Activated CD8-positive, alpha-beta memory T cell treated with anti-CD3 and anti-CD28 coated beads, Interleukin-2, amount 10 ng/mL, durations not matched to agents 7 days and 5 days (primary cell): ENCODE measurements at regions not wholly inside any gene's neighbourhood (a gene's known extent, or its start where the extent isn't known, plus 50 kb on each side); places are given as distances from the start of the nearest gene placed in this dataset.

Experiments
- ATAC-seq: fragments of 150-1000 bp; cut with Tn5 transposase; one replicate; pipeline ENCODE4 v1.10.0; 2021; ENCODE audit warnings: moderate library complexity
- CTCF ChIA-PET: fragments of 350-600 bp; sonication (Branson Sonifier 250); formaldehyde crosslinking; loops from one replicate; lab custom pipeline; 2021; ENCODE audit warnings: antibody characterized with exemption; lab: Charles Lee
- DNase-seq: peaks from one replicate; pipeline ENCODE4 v3.0.0-alpha.2; 2020
- H3K27ac Mint-ChIP-seq: one replicate; pipeline ENCODE4 v1.8.0; 2021; ENCODE audit warnings: mild to moderate bottlenecking, mixed read lengths
- H3K27me3 Mint-ChIP-seq: one replicate; pipeline ENCODE4 v1.8.0; 2021; ENCODE audit warnings: mixed read lengths
- H3K36me3 Mint-ChIP-seq: one replicate; pipeline ENCODE4 v1.8.0; 2021; ENCODE audit warnings: mild to moderate bottlenecking, mixed read lengths
- H3K4me1 Mint-ChIP-seq: one replicate; pipeline ENCODE4 v1.8.0; 2021; ENCODE audit warnings: mixed read lengths
- H3K4me3 Mint-ChIP-seq: one replicate; pipeline ENCODE4 v1.8.0; 2021; ENCODE audit warnings: mild to moderate bottlenecking, moderate library complexity, mixed read lengths
- H3K9me3 Mint-ChIP-seq: one replicate; pipeline ENCODE4 v1.8.0; 2022; ENCODE audit warnings: low read depth, mixed read lengths

DNA sequence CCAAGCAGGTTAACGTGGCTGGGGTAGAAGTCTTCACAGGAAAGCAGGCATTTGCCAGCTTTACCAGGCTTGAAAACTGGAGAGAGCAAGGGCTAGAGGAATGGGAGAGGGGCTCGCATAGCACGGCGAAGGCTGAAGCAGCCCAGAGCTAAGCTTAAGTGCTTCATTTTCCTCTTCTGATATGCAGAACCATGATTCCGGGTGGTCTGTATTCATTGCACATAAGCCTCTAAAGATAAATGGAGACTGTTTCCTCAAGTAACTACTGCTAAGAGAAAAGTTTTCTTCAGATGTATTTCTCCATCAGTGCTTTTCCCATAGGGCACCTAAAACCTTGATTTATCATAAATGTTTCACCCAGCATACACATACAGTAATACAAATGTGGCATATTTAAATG is 414.1 kb downstream of the MLLT3 start:
- H3K4me3 Mint-ChIP-seq: no peak overlapping the region

DNA sequence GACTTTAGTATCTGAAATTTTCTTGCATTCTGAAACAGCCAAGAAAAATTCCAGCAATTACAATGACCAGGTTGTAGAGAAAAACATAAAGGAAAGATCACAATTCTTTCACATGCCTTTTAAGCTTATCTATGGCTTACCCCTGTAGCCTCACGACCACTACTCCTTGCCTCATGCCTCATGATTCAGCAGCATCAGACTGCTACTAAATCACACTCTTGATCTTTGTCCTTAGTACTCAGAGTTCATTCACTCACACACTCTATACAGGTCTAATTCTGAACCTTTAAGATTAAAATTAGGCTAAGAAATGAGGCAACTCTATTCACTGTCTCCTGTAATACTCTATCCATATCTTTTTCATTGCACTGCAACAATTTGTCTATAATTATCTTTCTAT is 415.1 kb downstream of the MLLT3 start:
- CTCF ChIA-PET: no interaction called here
- Mint-ChIP-seq H3K27me3 (peaks cover 2% of the 10 kb centered on the region), H3K4me1 (peaks cover 40% of the 10 kb centered on the region), H3K36me3 (peaks cover 20% of the 10 kb centered on the region), H3K4me3 (no peak overlapping the region), H3K9me3 (no peaks in the 10 kb centered on the region), H3K27ac (no peak overlapping the region)
- ATAC-seq: no peak
- no peak for DNase-seq

More for the DNA sequence above, 414.1 kb downstream of the MLLT3 start:
- no peak for ATAC-seq
- CTCF ChIA-PET: interaction anchor here (1.1 to 1.3 kb wide), 3 partner anchors 45 to 261 kb away, joined by 3 to 4 read pairs (median 3); no protein-coding TSS in a partner anchor
- H3K9me3 Mint-ChIP-seq: peaks cover 2% of the 10 kb centered on the region
- H3K27ac Mint-ChIP-seq: peak overlapping the region; percentile 98
- peaks cover 40% of the 10 kb centered on the region for H3K4me1 Mint-ChIP-seq
- H3K36me3 Mint-ChIP-seq: peaks cover 20% of the 10 kb centered on the region
- DNase-seq: no peak
- H3K27me3 Mint-ChIP-seq: peaks cover 2% of the 10 kb centered on the region

DNA sequence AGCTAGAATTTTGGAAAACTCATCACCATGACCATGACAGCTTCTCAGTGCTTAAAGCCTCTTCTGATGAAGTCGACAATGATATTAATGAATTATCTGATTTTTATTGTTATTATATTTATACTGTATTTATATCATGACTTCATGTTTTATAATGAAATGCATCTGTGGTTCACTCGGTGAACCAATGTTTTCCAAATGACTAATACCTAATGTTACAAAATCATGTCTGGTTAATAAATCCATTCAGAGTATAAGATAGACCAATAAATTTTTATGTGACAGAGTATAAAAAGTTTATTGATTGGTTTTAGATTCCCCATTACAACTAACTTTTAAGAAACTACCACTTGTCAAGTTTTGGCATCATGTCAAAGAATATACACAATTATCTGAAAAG is 416.5 kb downstream of the MLLT3 start:
- DNase-seq: no peak
- no peak overlapping the region for H3K4me3 Mint-ChIP-seq
- peaks cover 27% of the 10 kb centered on the region for H3K36me3 Mint-ChIP-seq
- CTCF ChIA-PET: no interaction called here
- peaks cover 2% of the 10 kb centered on the region for H3K27me3 Mint-ChIP-seq
- no peaks in the 10 kb centered on the region for H3K9me3 Mint-ChIP-seq
- H3K4me1 Mint-ChIP-seq: peaks cover 48% of the 10 kb centered on the region
- ATAC-seq: no peak
- no peak overlapping the region for H3K27ac Mint-ChIP-seq

DNA sequence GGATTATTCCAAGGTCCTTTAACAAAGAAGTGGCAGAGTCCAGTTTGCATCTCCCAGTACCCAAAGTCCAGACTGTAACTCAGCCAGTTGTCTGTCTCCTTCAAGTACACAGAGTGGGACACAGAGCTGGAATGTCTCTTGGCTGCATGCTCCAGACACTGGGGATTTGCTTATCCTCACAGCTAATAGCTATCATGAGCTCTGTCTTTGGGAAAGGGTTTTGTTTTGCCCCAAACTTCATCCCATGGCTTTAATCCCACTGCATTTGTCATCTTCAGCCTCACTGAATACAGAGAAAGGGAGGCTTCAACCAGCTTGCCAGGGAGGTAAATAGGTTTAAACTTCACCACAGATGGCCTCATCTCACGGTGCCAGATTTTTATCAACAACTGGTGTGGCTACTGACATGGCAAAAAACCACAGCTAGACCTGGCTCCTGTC is 412.2 kb upstream of the SLC24A2 start:
- H3K9me3 Mint-ChIP-seq: peaks cover 3% of the 10 kb centered on the region
- peaks cover 11% of the 10 kb centered on the region for H3K4me1 Mint-ChIP-seq
- no peak overlapping the region for H3K4me3 Mint-ChIP-seq
- ATAC-seq: no peak
- peaks cover 30% of the 10 kb centered on the region for H3K36me3 Mint-ChIP-seq
- peak overlapping the region; percentile 42 for H3K27ac Mint-ChIP-seq
- peaks cover 2% of the 10 kb centered on the region for H3K27me3 Mint-ChIP-seq
- CTCF ChIA-PET: interaction anchor here (1.8 kb wide), 1 partner anchor 11 kb away, joined by 7 read pairs; no protein-coding TSS in a partner anchor
- no peak for DNase-seq

DNA sequence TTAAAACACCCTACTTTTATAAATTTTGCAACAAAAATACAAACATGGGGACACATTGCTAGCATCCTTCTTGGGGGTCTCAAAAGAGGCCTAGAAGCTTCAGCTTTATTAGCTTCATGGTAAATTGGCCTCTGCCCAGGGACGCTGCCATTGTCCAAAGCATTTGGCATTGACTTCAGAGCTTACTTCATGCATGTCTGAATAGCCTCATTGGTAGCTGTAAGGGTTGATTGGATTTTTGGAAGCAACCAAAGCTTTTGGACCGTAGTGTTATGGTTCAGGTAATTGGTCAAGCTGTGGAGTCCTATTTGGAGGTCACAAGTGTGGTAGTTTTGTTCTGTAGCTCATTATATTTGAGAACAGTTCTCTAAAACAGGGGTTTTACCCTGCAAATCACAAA is 411.7 kb upstream of the SLC24A2 start:
- Mint-ChIP-seq H3K27me3 (peaks cover 2% of the 10 kb centered on the region), H3K4me1 (peaks cover 11% of the 10 kb centered on the region), H3K36me3 (peaks cover 32% of the 10 kb centered on the region), H3K27ac (no peak overlapping the region), H3K4me3 (no peak overlapping the region), H3K9me3 (peaks cover 6% of the 10 kb centered on the region)
- DNase-seq (no peak), ATAC-seq (no peak)
- CTCF ChIA-PET: interaction anchor here (1.8 kb wide), 1 partner anchor 11 kb away, joined by 7 read pairs; no protein-coding TSS in a partner anchor

DNA sequence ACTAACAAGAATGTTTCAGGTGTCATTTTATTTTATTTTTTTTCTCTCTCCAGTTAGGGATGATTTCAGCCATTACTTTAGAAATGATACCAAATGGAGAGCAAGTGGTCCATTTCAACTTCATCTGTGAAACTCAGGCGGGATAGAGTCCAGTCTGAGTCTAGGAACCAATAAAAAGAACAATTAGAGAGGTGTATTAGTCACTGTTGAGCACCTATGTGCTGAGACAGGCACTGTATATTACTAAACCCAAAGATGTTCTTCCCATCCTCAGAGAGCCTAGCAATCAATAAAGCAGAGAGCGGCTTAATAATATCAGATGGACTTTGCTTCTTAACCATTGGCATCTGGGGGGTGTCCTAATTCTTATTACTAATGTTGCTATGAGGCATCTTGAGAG is 410.3 kb upstream of the SLC24A2 start:
- H3K36me3 Mint-ChIP-seq: peaks cover 32% of the 10 kb centered on the region
- peaks cover 11% of the 10 kb centered on the region for H3K4me1 Mint-ChIP-seq
- H3K4me3 Mint-ChIP-seq: no peak overlapping the region
- peaks cover 2% of the 10 kb centered on the region for H3K27me3 Mint-ChIP-seq
- DNase-seq (no peak), ATAC-seq (no peak)
- H3K27ac Mint-ChIP-seq: no peak overlapping the region
- H3K9me3 Mint-ChIP-seq: peaks cover 9% of the 10 kb centered on the region
- CTCF ChIA-PET: interaction anchor here (0.7 kb wide), 1 partner anchor 60 kb away, joined by 4 read pairs; no protein-coding TSS in a partner anchor

DNA sequence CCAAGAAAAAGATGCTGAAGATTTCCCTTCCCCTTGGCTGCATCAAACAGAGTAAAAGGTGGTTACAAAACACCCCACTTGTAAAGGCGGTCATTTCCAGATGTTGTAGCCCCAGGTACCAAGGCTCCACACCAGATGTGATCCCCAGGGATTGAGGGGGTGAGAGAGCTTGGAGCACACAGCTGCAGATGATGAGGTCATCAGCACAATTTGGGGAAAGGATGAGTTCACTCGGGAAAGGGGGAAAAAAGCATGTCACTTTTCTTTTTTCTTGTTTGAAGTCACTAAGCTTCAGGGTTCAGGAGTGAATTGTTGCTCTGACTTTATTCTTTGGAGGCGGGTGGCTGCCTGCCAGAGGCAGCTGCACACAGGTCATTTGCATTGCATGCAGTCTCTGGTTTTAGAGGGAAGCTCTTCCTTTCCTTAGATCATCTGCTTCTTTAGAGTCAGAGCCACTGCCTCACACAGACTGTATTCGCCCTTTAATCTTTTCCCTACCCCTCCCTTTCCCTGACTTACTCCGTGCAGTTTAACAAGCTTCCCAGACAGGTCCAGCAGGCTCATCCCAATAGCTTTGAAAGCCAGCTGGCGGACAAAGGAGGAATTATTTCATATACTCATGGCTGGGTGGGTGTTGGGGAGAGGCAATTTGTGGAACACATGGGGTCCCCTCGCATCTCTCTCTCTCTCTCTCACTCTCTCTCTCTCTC is 409.3 kb upstream of the SLC24A2 start:
- DNase-seq: no peak
- Mint-ChIP-seq H3K27me3 (peaks cover 4% of the 10 kb centered on the region), H3K4me3 (no peak overlapping the region), H3K4me1 (peaks cover 11% of the 10 kb centered on the region), H3K9me3 (peaks cover 11% of the 10 kb centered on the region), H3K36me3 (peaks cover 36% of the 10 kb centered on the region), H3K27ac (no peak overlapping the region)
- CTCF ChIA-PET: no interaction called here
- no peak for ATAC-seq

DNA sequence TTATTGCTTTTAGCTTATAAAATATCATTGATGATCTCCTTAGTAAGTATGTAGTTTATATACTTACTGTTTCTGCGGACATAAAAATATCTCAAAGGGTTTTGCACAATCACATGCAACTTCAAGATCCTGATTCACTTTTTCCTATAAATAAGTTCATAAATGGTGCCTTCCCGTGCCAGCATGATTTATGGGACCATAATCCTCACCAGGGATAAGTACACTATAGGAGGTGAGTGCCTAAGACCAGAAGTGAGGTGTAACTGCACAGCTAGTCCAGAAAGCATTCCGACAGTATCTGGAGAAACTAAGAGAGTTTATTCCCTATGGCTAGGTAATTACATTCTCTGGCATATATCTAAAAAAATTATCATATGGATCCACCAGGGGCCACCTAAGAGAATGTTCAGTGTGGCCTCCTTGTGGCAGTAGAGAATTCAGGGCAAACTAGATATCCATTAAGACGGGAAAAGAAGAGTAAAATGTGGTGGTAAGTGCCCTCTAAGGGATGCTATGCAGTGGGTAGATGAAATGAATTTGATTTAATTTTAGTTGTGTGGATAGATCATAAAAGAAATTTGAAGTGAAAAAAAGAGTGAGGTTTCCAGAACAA is 402.5 kb upstream of the SLC24A2 start:
- CTCF ChIA-PET: interaction anchor here (0.6 to 2.3 kb wide), 3 partner anchors 10 to 245 kb away, joined by 3 to 7 read pairs (median 3); no protein-coding TSS in a partner anchor
- no peak overlapping the region for H3K4me3 Mint-ChIP-seq
- peaks cover 20% of the 10 kb centered on the region for H3K9me3 Mint-ChIP-seq
- peaks cover 9% of the 10 kb centered on the region for H3K27me3 Mint-ChIP-seq
- H3K4me1 Mint-ChIP-seq: no peaks in the 10 kb centered on the region
- peaks cover 17% of the 10 kb centered on the region for H3K36me3 Mint-ChIP-seq
- no peak overlapping the region for H3K27ac Mint-ChIP-seq
- ATAC-seq (no peak), DNase-seq (no peak)

DNA sequence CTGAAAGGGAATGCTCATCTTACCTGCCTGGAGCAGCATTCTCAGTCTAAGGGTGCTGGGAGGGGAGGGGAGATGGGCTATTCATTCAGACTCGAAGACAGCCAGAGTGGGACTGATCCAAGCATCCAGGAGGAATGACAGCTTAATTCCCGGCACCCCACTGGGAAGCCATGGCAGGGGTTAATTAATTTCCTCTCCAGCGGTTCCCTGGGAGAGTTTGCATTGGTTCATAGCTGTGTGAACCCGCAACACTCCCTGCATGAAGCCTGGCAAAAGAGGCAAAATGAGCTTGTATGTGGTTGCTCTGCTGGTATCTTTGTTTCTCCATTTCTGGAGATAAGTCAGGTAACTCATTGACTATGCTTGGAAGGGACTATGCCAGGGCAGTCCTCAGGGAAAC is 401.0 kb upstream of the SLC24A2 start:
- DNase-seq (no peak), ATAC-seq (no peak)
- Mint-ChIP-seq H3K4me1 (no peaks in the 10 kb centered on the region), H3K36me3 (peaks cover 13% of the 10 kb centered on the region), H3K27ac (no peak overlapping the region), H3K4me3 (no peak overlapping the region), H3K27me3 (peaks cover 9% of the 10 kb centered on the region), H3K9me3 (peaks cover 13% of the 10 kb centered on the region)
- CTCF ChIA-PET: interaction anchor here (2.3 kb wide), 1 partner anchor 12 kb away, joined by 7 read pairs; no protein-coding TSS in a partner anchor

DNA sequence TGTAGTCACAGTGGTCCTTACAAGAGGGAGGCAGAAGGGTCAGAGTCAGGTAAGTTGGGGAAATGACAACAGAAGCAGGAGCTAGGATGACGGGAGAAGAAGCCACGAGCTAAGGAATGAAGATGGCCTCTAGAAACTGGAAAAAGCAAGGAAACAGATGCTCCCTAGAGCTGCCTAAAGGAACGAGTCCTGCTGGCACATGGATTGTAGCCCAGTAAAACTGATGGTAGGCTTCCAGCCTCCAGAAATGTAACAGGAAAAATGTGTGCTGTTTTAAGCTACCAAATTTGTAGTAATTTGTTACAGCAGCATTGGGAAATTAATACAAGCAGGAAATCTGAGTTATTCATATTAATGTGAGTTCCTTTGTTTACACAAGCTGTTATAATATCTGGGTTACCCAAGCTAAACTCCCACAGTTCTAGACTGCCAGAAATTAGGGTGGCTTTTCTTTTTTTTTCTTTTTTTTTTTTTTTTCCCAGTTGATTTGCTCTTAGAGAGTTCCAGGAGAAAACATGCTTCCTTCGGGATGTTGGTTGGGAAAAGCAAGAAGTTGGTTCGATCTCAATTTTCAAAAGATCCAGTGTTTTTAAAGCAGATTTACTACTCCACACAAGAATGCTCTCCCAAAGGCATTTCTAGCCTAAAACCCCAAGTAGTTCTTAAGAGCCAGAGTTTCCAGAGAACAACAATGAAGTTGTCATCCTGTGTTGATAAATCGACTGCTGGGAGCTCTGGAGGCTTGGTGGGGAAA is 400.0 kb upstream of the SLC24A2 start:
- H3K27ac Mint-ChIP-seq: no peak overlapping the region
- CTCF ChIA-PET: interaction anchor here (1.3 to 2.3 kb wide), 2 partner anchors 13 to 72 kb away, joined by 4 to 7 read pairs; no protein-coding TSS in a partner anchor
- ATAC-seq: no peak

DNA sequence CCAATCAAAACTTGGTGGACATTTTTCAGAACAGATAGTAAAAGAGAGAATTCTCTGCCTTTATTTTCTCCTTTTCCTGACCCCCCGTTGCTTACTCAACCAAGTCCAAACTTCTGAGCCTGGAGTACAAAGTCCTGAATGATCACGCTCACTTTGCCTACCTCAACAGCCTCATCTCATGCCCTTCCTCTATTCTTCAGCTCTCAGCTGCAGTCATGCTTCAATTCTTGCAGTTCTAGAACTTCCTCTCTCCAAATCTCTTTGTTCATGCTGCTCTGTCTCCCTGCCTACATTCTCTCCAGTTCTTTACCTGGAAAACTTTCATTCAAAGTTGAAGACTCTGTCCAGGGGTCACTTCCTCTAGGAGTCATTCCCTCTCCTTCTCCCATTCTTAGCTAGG is 398.5 kb upstream of the SLC24A2 start:
- H3K4me1 Mint-ChIP-seq: no peaks in the 10 kb centered on the region
- H3K9me3 Mint-ChIP-seq: peaks cover 8% of the 10 kb centered on the region
- no peak overlapping the region for H3K4me3 Mint-ChIP-seq
- CTCF ChIA-PET: no interaction called here
- H3K27ac Mint-ChIP-seq: no peak overlapping the region
- ATAC-seq: no peak
- DNase-seq: no peak
- H3K36me3 Mint-ChIP-seq: peaks cover 9% of the 10 kb centered on the region
- peaks cover 5% of the 10 kb centered on the region for H3K27me3 Mint-ChIP-seq

More for the DNA sequence above, 400.0 kb upstream of the SLC24A2 start:
- H3K4me3 Mint-ChIP-seq: no peak overlapping the region
- peaks cover 6% of the 10 kb centered on the region for H3K27me3 Mint-ChIP-seq
- peaks cover 7% of the 10 kb centered on the region for H3K36me3 Mint-ChIP-seq
- H3K4me1 Mint-ChIP-seq: no peaks in the 10 kb centered on the region
- DNase-seq: no peak
- peaks cover 11% of the 10 kb centered on the region for H3K9me3 Mint-ChIP-seq

DNA sequence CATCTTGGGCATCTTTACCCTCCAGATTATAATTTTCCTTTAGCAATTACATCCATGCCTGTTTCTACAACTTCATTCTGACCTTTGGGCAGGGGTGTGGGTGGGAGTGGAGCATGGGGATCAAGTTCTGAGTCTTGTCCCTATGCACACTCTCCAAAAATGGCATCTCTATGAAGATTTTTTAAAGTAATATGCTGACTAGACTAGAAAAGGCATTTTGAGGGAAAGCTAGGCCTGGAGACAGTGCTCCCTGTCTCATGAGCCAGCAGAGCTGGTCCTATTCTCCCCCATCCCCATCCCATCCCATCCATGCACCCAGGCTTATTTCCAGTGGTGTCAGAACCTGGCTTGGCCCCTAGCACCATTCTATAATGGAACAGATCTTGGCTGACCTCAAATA is 398.0 kb upstream of the SLC24A2 start:
- H3K4me3 Mint-ChIP-seq: no peak overlapping the region
- H3K27ac Mint-ChIP-seq: no peak overlapping the region
- CTCF ChIA-PET: no interaction called here
- H3K9me3 Mint-ChIP-seq: peaks cover 3% of the 10 kb centered on the region
- H3K27me3 Mint-ChIP-seq: peaks cover 5% of the 10 kb centered on the region
- no peak for DNase-seq
- H3K36me3 Mint-ChIP-seq: peaks cover 6% of the 10 kb centered on the region
- H3K4me1 Mint-ChIP-seq: peaks cover 3% of the 10 kb centered on the region
- no peak for ATAC-seq

DNA sequence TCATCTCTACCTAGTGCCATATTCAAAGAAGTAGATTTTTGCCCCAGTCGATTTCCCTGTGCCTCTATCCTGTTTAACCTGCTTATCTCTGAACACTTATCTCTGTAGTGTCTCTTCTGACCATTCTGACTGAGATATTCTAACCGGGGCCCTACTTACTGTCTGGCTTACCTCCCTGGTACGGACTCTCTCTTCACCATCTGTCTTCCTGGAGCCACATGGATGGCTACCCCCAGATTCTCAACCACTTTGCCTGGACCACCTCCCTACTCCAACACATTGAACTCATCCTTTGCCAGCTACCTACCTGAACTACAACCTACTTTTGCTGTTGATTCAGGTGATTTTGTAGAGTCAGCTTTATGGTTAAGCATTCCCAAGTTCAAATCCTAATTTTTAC is 397.4 kb upstream of the SLC24A2 start:
- H3K9me3 Mint-ChIP-seq: no peaks in the 10 kb centered on the region
- no peak overlapping the region for H3K27ac Mint-ChIP-seq
- H3K4me3 Mint-ChIP-seq: no peak overlapping the region
- CTCF ChIA-PET: no interaction called here
- H3K4me1 Mint-ChIP-seq: peaks cover 8% of the 10 kb centered on the region
- DNase-seq (no peak), ATAC-seq (no peak)
- peaks cover 5% of the 10 kb centered on the region for H3K27me3 Mint-ChIP-seq
- H3K36me3 Mint-ChIP-seq: peaks cover 7% of the 10 kb centered on the region
